ENCODE measurements at regions not wholly inside any gene's neighbourhood (a gene's known extent, or its start where the extent isn't known, plus 50 kb on each side); places are given as distances from the start of the nearest gene placed in this dataset.

DNA sequence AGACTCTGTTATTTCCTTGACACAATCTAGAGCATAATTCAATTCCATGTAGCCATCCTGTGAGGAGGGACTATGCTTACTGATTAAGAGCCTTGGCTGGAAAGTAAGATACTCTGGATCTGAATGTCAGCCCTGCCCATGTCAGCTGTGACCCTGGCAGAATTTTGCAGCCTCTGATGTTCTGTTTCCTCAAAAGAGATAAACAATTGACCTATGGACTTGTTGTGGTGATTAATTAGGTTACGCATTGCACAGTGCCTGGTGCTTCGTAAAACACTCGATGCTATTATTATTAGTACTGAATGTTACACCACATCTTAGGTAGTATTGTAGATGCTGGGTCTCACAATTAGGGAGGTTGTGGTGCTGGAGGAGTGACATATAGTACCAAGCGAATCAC, 161.3 kb upstream of the MEIS2 start:
- no peaks in the 10 kb centered on the region for H3K27me3 Mint-ChIP-seq
- H3K27ac ChIP-seq (ENCODE audit: insufficient read depth, low read length, poor library complexity, severe bottlenecking), result no peak overlapping the region
- ATAC-seq (ENCODE audit: low read depth in 2 of 2), result no peak
- no peaks in the 10 kb centered on the region for H3K36me3 Mint-ChIP-seq
- H3K27ac Mint-ChIP-seq, result no peak overlapping the region
- DNase-seq, result no peak
- no peaks in the 10 kb centered on the region for H3K27me3 ChIP-seq (ENCODE audit: control insufficient read depth, insufficient read depth, low read length)
- no peaks in the 10 kb centered on the region for H3K9me3 ChIP-seq (ENCODE audit: control insufficient read depth in 2 of 2, low read length in 2 of 2)
- H3K4me3 Mint-ChIP-seq, result no peak overlapping the region
- H3K9me3 Mint-ChIP-seq, result peaks cover 0 to 13% (median 2%) of the 10 kb centered on the region in 7 donors
- H3K4me1 ChIP-seq (ENCODE audit: control insufficient read depth, insufficient read depth, low read length, poor library complexity, severe bottlenecking), result no peaks in the 10 kb centered on the region
- H3K4me3 ChIP-seq (ENCODE audit: low read depth, low read length), result no peak overlapping the region
- no peaks in the 10 kb centered on the region for H3K36me3 ChIP-seq (ENCODE audit: control insufficient read depth, insufficient read depth, low read length)
- H3K4me1 Mint-ChIP-seq, result no peaks in the 10 kb centered on the region

DNA sequence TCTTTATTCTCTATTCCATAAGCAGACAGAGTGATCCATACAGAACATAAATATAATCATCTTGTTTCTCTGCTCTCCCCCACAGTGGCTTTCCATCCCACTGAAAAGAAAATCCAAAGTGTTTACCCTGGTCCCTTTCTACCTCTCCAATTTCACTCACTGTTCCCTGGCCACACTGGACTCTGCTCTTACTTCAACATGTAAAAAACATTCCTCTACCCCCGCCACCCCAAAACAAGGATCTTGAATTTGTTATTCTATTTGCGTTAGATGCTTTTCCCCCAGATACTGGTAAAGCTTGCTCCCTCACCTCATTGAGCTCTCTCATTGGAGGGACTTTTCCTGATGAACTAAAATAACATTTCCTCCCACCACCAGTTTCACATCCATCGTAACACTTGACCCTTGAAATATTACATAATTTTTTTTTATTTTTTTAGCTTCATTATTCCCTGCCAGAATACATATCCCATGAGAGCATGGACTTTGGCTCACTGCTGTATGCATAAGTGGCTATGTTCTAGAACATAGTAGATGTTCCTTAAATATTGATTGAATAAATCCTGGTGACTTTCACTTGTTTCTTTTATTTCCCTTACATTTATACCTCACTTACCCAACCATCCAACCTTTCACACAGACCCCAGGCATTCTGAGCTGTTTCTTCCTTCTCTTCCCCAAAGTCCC, 162.7 kb upstream of the MEIS2 start:
- Mint-ChIP-seq H3K36me3 (no peaks in the 10 kb centered on the region), H3K9me3 (peaks cover 0 to 9% (median 1%) of the 10 kb centered on the region in 7 donors)

DNA sequence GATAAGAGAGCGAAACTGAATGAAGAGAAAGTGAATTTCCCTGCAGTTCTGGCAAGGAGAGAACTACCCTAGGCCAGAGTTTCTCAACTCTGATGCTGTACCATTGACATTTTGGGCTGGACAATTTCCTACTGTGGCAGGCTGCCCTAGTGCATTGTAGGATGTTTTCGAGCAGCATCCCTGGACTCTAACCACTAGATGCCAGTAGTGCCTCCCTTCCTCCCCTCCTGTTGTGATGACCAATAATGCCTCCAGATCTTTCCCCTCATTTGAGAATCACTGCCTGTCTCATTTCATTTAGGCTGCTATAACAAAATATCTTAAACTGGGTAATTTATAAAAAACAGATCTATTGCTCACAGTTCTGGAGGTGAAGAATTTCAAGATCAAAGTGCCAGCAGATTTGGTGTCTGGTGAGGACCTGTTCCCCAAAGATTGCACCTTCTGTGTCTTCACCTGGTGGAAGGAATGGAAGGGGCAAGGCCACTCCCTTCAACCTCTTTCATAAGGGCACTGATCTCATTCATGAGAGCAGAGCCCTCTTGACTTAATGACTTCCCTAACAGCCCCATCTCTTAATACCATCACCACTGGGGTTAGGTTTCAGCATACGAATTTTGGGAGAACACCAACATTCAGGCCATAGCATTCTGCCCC, 188.9 kb upstream of the MEIS2 start:
- Mint-ChIP-seq H3K27me3 (no peaks in the 10 kb centered on the region), H3K36me3 (no peaks in the 10 kb centered on the region), H3K27ac (no peak overlapping the region), H3K4me1 (no peaks in the 10 kb centered on the region), H3K9me3 (peaks cover 0 to 11% (median 0%) of the 10 kb centered on the region in 7 donors), H3K4me3 (no peak overlapping the region)
- ATAC-seq (ENCODE audit: low read depth in 2 of 2) (no peak), DNase-seq (no peak)
- Histone ChIP-seq H3K27ac (ENCODE audit: insufficient read depth, low read length, poor library complexity, severe bottlenecking) (no peak overlapping the region), H3K9me3 (ENCODE audit: control insufficient read depth in 2 of 2, low read length in 2 of 2) (no peaks in the 10 kb centered on the region), H3K4me3 (ENCODE audit: low read depth, low read length) (no peak overlapping the region), H3K36me3 (ENCODE audit: control insufficient read depth, insufficient read depth, low read length) (no peaks in the 10 kb centered on the region), H3K27me3 (ENCODE audit: control insufficient read depth, insufficient read depth, low read length) (no peaks in the 10 kb centered on the region), H3K4me1 (ENCODE audit: control insufficient read depth, insufficient read depth, low read length, poor library complexity, severe bottlenecking) (no peaks in the 10 kb centered on the region)

More for the DNA sequence above, 162.7 kb upstream of the MEIS2 start:
- no peaks in the 10 kb centered on the region for H3K9me3 ChIP-seq (ENCODE audit: control insufficient read depth in 2 of 2, low read length in 2 of 2)
- no peak for ATAC-seq (ENCODE audit: low read depth in 2 of 2)
- DNase-seq, result no peak
- no peaks in the 10 kb centered on the region for H3K27me3 ChIP-seq (ENCODE audit: control insufficient read depth, insufficient read depth, low read length)
- no peak overlapping the region for H3K4me3 Mint-ChIP-seq
- no peak overlapping the region for H3K4me3 ChIP-seq (ENCODE audit: low read depth, low read length)
- no peaks in the 10 kb centered on the region for H3K4me1 Mint-ChIP-seq
- no peaks in the 10 kb centered on the region for H3K36me3 ChIP-seq (ENCODE audit: control insufficient read depth, insufficient read depth, low read length)
- H3K27ac ChIP-seq (ENCODE audit: insufficient read depth, low read length, poor library complexity, severe bottlenecking), result no peak overlapping the region
- H3K27me3 Mint-ChIP-seq, result no peaks in the 10 kb centered on the region
- no peak overlapping the region for H3K27ac Mint-ChIP-seq
- no peaks in the 10 kb centered on the region for H3K4me1 ChIP-seq (ENCODE audit: control insufficient read depth, insufficient read depth, low read length, poor library complexity, severe bottlenecking)

DNA sequence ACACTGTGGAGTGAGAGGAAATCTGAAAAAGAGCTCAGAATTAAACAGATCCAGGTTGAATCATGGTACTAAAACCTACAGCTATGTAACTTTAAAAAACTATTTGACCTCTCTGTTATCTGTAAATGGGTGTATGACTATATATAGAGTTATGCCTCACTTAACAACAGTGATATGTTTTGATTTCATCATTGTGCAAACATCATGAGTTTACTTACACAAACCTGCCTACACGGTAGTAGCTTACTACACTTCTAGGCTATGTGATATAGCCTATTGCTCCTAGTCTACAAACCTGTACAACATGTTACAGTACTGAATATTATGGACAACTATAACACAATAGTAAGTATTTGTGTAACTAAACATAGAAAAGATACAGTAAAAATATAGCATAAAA, 191.6 kb upstream of the MEIS2 start:
- no peaks in the 10 kb centered on the region for H3K36me3 Mint-ChIP-seq
- H3K9me3 ChIP-seq (ENCODE audit: control insufficient read depth in 2 of 2, low read length in 2 of 2), result no peaks in the 10 kb centered on the region
- H3K4me3 ChIP-seq (ENCODE audit: low read depth, low read length), result no peak overlapping the region
- no peaks in the 10 kb centered on the region for H3K36me3 ChIP-seq (ENCODE audit: control insufficient read depth, insufficient read depth, low read length)
- ATAC-seq (ENCODE audit: low read depth in 2 of 2) (no peak), DNase-seq (no peak)
- H3K27ac Mint-ChIP-seq, result no peak overlapping the region
- H3K27ac ChIP-seq (ENCODE audit: insufficient read depth, low read length, poor library complexity, severe bottlenecking), result no peak overlapping the region
- H3K27me3 Mint-ChIP-seq, result no peaks in the 10 kb centered on the region
- H3K4me1 ChIP-seq (ENCODE audit: control insufficient read depth, insufficient read depth, low read length, poor library complexity, severe bottlenecking), result no peaks in the 10 kb centered on the region
- no peaks in the 10 kb centered on the region for H3K4me1 Mint-ChIP-seq
- peaks cover 0 to 15% (median 4%) of the 10 kb centered on the region in 7 donors for H3K9me3 Mint-ChIP-seq
- no peak overlapping the region for H3K4me3 Mint-ChIP-seq
- no peaks in the 10 kb centered on the region for H3K27me3 ChIP-seq (ENCODE audit: control insufficient read depth, insufficient read depth, low read length)

DNA sequence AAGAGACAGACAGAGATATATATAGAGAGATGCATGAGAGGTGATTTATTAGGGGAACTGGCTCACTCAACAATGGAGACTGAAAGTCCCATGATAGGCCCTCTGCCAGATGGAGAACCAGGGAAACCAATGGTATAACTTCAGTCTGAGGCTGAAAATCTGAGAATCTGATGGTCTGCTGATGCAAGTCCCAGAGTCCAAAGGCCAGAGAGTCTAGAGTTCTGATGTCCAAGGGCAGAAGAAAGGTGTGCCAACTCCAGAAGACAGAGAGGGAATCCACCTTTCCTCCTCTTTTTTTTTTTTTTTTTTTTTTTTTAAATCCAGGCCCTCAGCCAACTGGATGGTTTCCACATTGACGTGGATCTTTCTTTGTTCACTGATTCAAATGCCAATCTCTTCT, 197.9 kb upstream of the MEIS2 start:
- no peak overlapping the region for H3K4me3 Mint-ChIP-seq
- H3K27me3 Mint-ChIP-seq, result no peaks in the 10 kb centered on the region
- H3K36me3 ChIP-seq (ENCODE audit: control insufficient read depth, insufficient read depth, low read length), result no peaks in the 10 kb centered on the region
- no peaks in the 10 kb centered on the region for H3K27me3 ChIP-seq (ENCODE audit: control insufficient read depth, insufficient read depth, low read length)
- no peaks in the 10 kb centered on the region for H3K36me3 Mint-ChIP-seq
- peaks cover 0 to 2% of the 10 kb centered on the region in 2 experiments for H3K9me3 ChIP-seq (ENCODE audit: control insufficient read depth in 2 of 2, low read length in 2 of 2)
- no peak for DNase-seq
- H3K4me3 ChIP-seq (ENCODE audit: low read depth, low read length), result no peak overlapping the region
- no peak for ATAC-seq (ENCODE audit: low read depth in 2 of 2)
- H3K27ac ChIP-seq (ENCODE audit: insufficient read depth, low read length, poor library complexity, severe bottlenecking), result no peak overlapping the region
- H3K9me3 Mint-ChIP-seq, result peaks cover 0 to 9% (median 3%) of the 10 kb centered on the region in 7 donors
- no peak overlapping the region for H3K27ac Mint-ChIP-seq
- no peaks in the 10 kb centered on the region for H3K4me1 Mint-ChIP-seq
- no peaks in the 10 kb centered on the region for H3K4me1 ChIP-seq (ENCODE audit: control insufficient read depth, insufficient read depth, low read length, poor library complexity, severe bottlenecking)

DNA sequence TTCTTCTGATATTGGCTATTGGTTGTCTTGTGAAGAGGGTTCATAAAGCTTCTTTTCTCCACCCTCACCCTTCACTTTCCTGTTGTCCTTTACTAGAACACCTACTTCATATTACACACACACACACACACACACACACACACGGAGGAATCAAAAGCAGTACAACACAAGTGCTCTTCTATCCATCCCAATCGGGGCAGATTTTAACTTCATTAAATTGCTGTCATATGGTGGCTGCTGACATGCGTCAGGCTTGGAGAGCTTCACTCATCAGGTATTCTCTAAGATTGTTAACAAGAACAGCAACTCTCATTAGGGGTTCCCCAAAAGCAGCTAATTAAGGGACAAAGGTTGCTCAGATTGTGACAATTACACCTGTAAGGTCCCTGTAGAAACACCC, 239.1 kb upstream of the MEIS2 start:
- Mint-ChIP-seq H3K27me3 (no peaks in the 10 kb centered on the region), H3K4me1 (no peaks in the 10 kb centered on the region), H3K4me3 (no peak overlapping the region), H3K9me3 (peaks cover 0 to 8% (median 3%) of the 10 kb centered on the region in 7 donors), H3K36me3 (no peaks in the 10 kb centered on the region), H3K27ac (no peak overlapping the region)
- Histone ChIP-seq H3K4me1 (ENCODE audit: control insufficient read depth, insufficient read depth, low read length, poor library complexity, severe bottlenecking) (no peaks in the 10 kb centered on the region), H3K27me3 (ENCODE audit: control insufficient read depth, insufficient read depth, low read length) (no peaks in the 10 kb centered on the region), H3K4me3 (ENCODE audit: low read depth, low read length) (no peak overlapping the region), H3K36me3 (ENCODE audit: control insufficient read depth, insufficient read depth, low read length) (no peaks in the 10 kb centered on the region), H3K27ac (ENCODE audit: insufficient read depth, low read length, poor library complexity, severe bottlenecking) (no peak overlapping the region), H3K9me3 (ENCODE audit: control insufficient read depth in 2 of 2, low read length in 2 of 2) (peaks cover 0 to 4% of the 10 kb centered on the region in 2 experiments)
- ATAC-seq (ENCODE audit: low read depth in 2 of 2) (no peak), DNase-seq (no peak)

DNA sequence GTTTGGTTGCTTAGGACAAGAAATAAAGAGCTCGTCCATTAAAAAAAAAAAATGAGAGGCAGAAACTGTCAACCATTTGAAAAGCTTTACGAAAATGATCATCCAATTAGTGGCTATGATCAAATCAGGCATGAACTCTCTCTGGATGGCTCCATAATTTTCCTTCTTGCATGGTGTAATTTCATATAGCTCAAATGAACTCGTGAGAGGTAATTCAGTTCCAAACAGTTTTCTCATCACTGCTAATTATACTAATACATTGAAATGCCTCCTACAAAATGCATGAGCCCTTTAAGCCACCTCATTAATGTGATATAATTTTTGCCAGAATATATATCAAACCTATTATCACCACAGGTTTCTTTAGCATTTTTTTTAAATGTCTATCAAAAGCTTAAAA, 239.5 kb upstream of the MEIS2 start:
- H3K9me3 Mint-ChIP-seq, result peaks cover 0 to 8% (median 3%) of the 10 kb centered on the region in 7 donors

DNA sequence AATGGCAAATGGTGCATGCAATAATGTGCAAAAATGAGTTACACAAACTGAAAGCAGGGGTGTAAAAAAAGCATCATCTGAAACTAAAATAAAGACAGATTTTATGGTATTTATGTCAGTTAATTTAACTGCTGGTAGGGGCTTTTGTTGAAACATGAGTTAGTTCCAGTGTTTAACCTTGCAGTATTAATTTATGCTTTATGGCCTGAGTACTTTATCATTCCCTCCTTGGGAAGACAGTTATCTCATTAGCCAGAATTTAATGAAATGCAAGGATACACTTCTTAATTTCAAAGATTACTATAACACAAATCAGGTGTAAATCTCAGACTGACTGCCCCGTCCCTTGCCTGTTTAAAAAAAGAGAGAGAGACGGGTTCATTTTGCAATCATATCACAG, 240.1 kb upstream of the MEIS2 start:
- Histone ChIP-seq H3K4me1 (ENCODE audit: control insufficient read depth, insufficient read depth, low read length, poor library complexity, severe bottlenecking) (no peaks in the 10 kb centered on the region), H3K36me3 (ENCODE audit: control insufficient read depth, insufficient read depth, low read length) (no peaks in the 10 kb centered on the region), H3K27me3 (ENCODE audit: control insufficient read depth, insufficient read depth, low read length) (no peaks in the 10 kb centered on the region), H3K9me3 (ENCODE audit: control insufficient read depth in 2 of 2, low read length in 2 of 2) (peaks cover 0 to 1% of the 10 kb centered on the region in 2 experiments), H3K27ac (ENCODE audit: insufficient read depth, low read length, poor library complexity, severe bottlenecking) (no peak overlapping the region), H3K4me3 (ENCODE audit: low read depth, low read length) (no peak overlapping the region)
- Mint-ChIP-seq H3K4me1 (no peaks in the 10 kb centered on the region), H3K27me3 (no peaks in the 10 kb centered on the region), H3K9me3 (peaks cover 0 to 5% (median 2%) of the 10 kb centered on the region in 7 donors), H3K27ac (no peak overlapping the region), H3K36me3 (no peaks in the 10 kb centered on the region), H3K4me3 (no peak overlapping the region)
- ATAC-seq (ENCODE audit: low read depth in 2 of 2) (no peak), DNase-seq (no peak)

More for the DNA sequence above, 239.5 kb upstream of the MEIS2 start:
- Mint-ChIP-seq H3K27me3 (no peaks in the 10 kb centered on the region), H3K27ac (no peak overlapping the region), H3K36me3 (no peaks in the 10 kb centered on the region), H3K4me1 (no peaks in the 10 kb centered on the region), H3K4me3 (no peak overlapping the region)
- Histone ChIP-seq H3K36me3 (ENCODE audit: control insufficient read depth, insufficient read depth, low read length) (no peaks in the 10 kb centered on the region), H3K27ac (ENCODE audit: insufficient read depth, low read length, poor library complexity, severe bottlenecking) (no peak overlapping the region), H3K27me3 (ENCODE audit: control insufficient read depth, insufficient read depth, low read length) (no peaks in the 10 kb centered on the region), H3K4me1 (ENCODE audit: control insufficient read depth, insufficient read depth, low read length, poor library complexity, severe bottlenecking) (no peaks in the 10 kb centered on the region), H3K4me3 (ENCODE audit: low read depth, low read length) (no peak overlapping the region), H3K9me3 (ENCODE audit: control insufficient read depth in 2 of 2, low read length in 2 of 2) (peaks cover 0 to 4% of the 10 kb centered on the region in 2 experiments)
- ATAC-seq (ENCODE audit: low read depth in 2 of 2) (no peak), DNase-seq (no peak)

Measured in CD4-positive, CD25-positive, alpha-beta regulatory T cell (primary cell).